OCI-LY3 (cell line): ENCODE measurements at regions not wholly inside any gene's neighbourhood (a gene's known extent, or its start where the extent isn't known, plus 50 kb on each side); places are given as distances from the start of the nearest gene placed in this dataset.

ENCODE experiments used
- H2AFZ ChIP-seq: fragments of 200-600, 300-600 bp; shearing (Covaris generic); 2 replicates; pipeline ENCODE4 v1.6.0; 2014; ENCODE audit warnings: antibody characterized with exemption, low read depth, low read length
- H3K27ac ChIP-seq: fragments of 200-600, 300-600 bp; sonication (generic); 2 replicates; pipeline ENCODE4 v1.5.1; 2014; ENCODE audit warnings: mild to moderate bottlenecking, low read length, moderate library complexity, mixed read lengths
- H3K27me3 ChIP-seq: fragments of 200-600, 300-600 bp; sonication (generic); 2 replicates; pipeline ENCODE4 v1.6.1; 2014; ENCODE audit warnings: low read depth, low read length, mixed read lengths
- H3K36me3 ChIP-seq: fragments of 200-600, 300-600 bp; sonication (generic); replicated peaks from 2 replicates; pipeline ENCODE3; 2014; ENCODE audit warnings: low read depth, low read length, mixed read lengths
- H3K4me1 ChIP-seq: fragments of 300-600, 200-600 bp; sonication (generic); 2 replicates; pipeline ENCODE4 v1.6.1; 2014; ENCODE audit warnings: low read length, mixed read lengths
- H3K4me2 ChIP-seq: fragments of 200-600, 300-600 bp; sonication (generic); 2 replicates; pipeline ENCODE4 v1.6.1; 2014; ENCODE audit warnings: low read length, mixed read lengths
- H3K4me3 ChIP-seq: fragments of 300-600, 200-600 bp; sonication (generic); 2 replicates; pipeline ENCODE4 v1.5.1; 2014; ENCODE audit warnings: antibody characterized with exemption, mild to moderate bottlenecking, low read length, moderate library complexity
- H3K79me2 ChIP-seq: fragments of 300-600, 200-600 bp; shearing (Covaris generic); 2 replicates; pipeline ENCODE4 v1.6.1; 2014; ENCODE audit warnings: mild to moderate bottlenecking, low read length, mixed read lengths
- H3K9ac ChIP-seq: fragments of 300-600, 200-600 bp; shearing (Covaris generic); 2 replicates; pipeline ENCODE4 v1.6.0; 2014; ENCODE audit warnings: mild to moderate bottlenecking, low read length, moderate library complexity
- H3K9me3 ChIP-seq: fragments of 200-600, 300-600 bp; shearing (Covaris generic); 2 replicates; pipeline ENCODE4 v1.6.1; 2014; ENCODE audit warnings: low read length, mixed read lengths; ENCODE audit not compliant: insufficient read depth
- H4K20me1 ChIP-seq: fragments of 200-600, 300-600 bp; sonication (generic); 2 replicates; pipeline ENCODE4 v1.6.1; 2016; ENCODE audit warnings: low read length, mixed read lengths; ENCODE audit not compliant: insufficient read depth
- EZH2phosphoT487 ChIP-seq: fragments of 200-600 bp; shearing (Covaris generic); IDR thresholded peaks from 2 replicates; pipeline ENCODE4 v1.6.1; 2018; ENCODE audit warnings: antibody characterized with exemption, mixed run types, low read depth
- TF ChIP-seq, protein P1 (sequence below): fragments of 200-600, 300-600 bp; sonication (generic); IDR thresholded peaks from 2 replicates; pipeline ENCODE4 v1.5.1; 2014; ENCODE audit warnings: antibody characterized with exemption, low read length, low read depth

GRCh38 chr6:56401477-56402070, 154.2 kb upstream of the COL21A1 start:
- Histone ChIP-seq H3K9me3 (no peaks in the 10 kb centered on the region; the same call in 1 of the 2 replicates), H3K27ac (no peak overlapping the region), H3K9ac (no peak overlapping the region), H4K20me1 (no peaks in the 10 kb centered on the region), H3K4me2 (no peak overlapping the region), H3K4me3 (no peak overlapping the region), H3K36me3 (no peaks in the 10 kb centered on the region), H2AFZ (no peak overlapping the region), H3K27me3 (no peaks in the 10 kb centered on the region), H3K79me2 (no peaks in the 10 kb centered on the region), H3K4me1 (peaks cover 7% of the 10 kb centered on the region)
- TF ChIP-seq, protein P1, sequence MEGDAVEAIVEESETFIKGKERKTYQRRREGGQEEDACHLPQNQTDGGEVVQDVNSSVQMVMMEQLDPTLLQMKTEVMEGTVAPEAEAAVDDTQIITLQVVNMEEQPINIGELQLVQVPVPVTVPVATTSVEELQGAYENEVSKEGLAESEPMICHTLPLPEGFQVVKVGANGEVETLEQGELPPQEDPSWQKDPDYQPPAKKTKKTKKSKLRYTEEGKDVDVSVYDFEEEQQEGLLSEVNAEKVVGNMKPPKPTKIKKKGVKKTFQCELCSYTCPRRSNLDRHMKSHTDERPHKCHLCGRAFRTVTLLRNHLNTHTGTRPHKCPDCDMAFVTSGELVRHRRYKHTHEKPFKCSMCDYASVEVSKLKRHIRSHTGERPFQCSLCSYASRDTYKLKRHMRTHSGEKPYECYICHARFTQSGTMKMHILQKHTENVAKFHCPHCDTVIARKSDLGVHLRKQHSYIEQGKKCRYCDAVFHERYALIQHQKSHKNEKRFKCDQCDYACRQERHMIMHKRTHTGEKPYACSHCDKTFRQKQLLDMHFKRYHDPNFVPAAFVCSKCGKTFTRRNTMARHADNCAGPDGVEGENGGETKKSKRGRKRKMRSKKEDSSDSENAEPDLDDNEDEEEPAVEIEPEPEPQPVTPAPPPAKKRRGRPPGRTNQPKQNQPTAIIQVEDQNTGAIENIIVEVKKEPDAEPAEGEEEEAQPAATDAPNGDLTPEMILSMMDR: no peak
- TF ChIP-seq EZH2phosphoT487: no peak

DNA sequence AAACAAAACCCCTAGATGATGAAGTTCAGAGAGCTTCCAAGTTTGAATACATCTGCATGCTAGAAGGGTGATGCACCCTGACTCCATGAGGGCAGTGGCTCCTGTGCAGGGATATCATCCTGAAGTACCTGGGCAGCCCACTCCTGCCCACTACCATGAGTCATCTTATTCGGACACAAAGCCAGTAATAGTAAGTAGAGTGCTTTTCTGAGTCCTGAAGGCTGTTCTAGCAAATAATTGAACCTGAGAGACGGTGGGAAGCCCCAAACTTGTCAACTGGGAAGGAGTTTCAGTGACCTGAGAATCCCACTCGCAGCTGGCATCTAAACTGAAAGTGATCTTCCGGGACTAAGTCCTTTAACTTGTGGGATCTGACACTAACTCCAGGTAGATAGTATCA, 152.9 kb upstream of the COL21A1 start:
- Histone ChIP-seq H2AFZ (no peak overlapping the region), H3K36me3 (no peaks in the 10 kb centered on the region), H3K27ac (no peak overlapping the region), H3K9ac (no peak overlapping the region), H3K27me3 (no peaks in the 10 kb centered on the region), H3K9me3 (no peaks in the 10 kb centered on the region; the same call in 1 of the 2 replicates), H3K79me2 (no peaks in the 10 kb centered on the region), H4K20me1 (no peaks in the 10 kb centered on the region), H3K4me1 (no peaks in the 10 kb centered on the region), H3K4me2 (no peak overlapping the region), H3K4me3 (no peak overlapping the region)
- TF ChIP-seq, protein P1: no peak
- no peak for TF ChIP-seq EZH2phosphoT487

GRCh38 chr6:56399672-56400263, 152.4 kb upstream of the COL21A1 start:
- Histone ChIP-seq H2AFZ (no peak overlapping the region), H3K27ac (no peak overlapping the region), H3K36me3 (no peaks in the 10 kb centered on the region), H3K9ac (no peak overlapping the region), H3K4me2 (no peak overlapping the region), H3K4me1 (no peaks in the 10 kb centered on the region), H3K79me2 (no peaks in the 10 kb centered on the region), H4K20me1 (no peaks in the 10 kb centered on the region), H3K4me3 (no peak overlapping the region), H3K9me3 (no peaks in the 10 kb centered on the region; the same call in 1 of the 2 replicates), H3K27me3 (no peaks in the 10 kb centered on the region)
- TF ChIP-seq EZH2phosphoT487: no peak
- TF ChIP-seq, protein P1: no peak

GRCh38 chr6:56399250-56399671, 151.9 kb upstream of the COL21A1 start:
- H3K9ac ChIP-seq: no peak overlapping the region
- no peaks in the 10 kb centered on the region for H3K4me1 ChIP-seq
- H3K36me3 ChIP-seq: no peaks in the 10 kb centered on the region
- no peaks in the 10 kb centered on the region for H3K79me2 ChIP-seq
- no peak for TF ChIP-seq EZH2phosphoT487
- TF ChIP-seq, protein P1: no peak
- no peak overlapping the region for H2AFZ ChIP-seq
- no peak overlapping the region for H3K27ac ChIP-seq
- H3K4me3 ChIP-seq: no peak overlapping the region
- H3K27me3 ChIP-seq: no peaks in the 10 kb centered on the region
- H3K4me2 ChIP-seq: no peak overlapping the region
- no peaks in the 10 kb centered on the region for H4K20me1 ChIP-seq
- no peaks in the 10 kb centered on the region; the same call in 1 of the 2 replicates for H3K9me3 ChIP-seq
